Endothelial cell of umbilical vein (primary cell): ENCODE measurements at regions not wholly inside any gene's neighbourhood (a gene's known extent, or its start where the extent isn't known, plus 50 kb on each side); places are given as distances from the start of the nearest gene placed in this dataset.

Experiments used
- BruUV-seq: library from RNA; stranded (reverse); fragments of 400-500 nt; replicated peaks from 2 replicates; lab custom pipeline; 2021; lab: Mats Ljungman, UMichigan
- CTCF ChIA-PET: fragments of 300-600, 350-600 bp; sonication (Branson Sonifier 250); formaldehyde crosslinking; loops from one replicate; lab custom pipeline; 2021; ENCODE audit warnings: antibody characterized with exemption, inconsistent platforms; lab: Charles Lee
- POLR2A ChIA-PET: fragments of 300-600, 350-600 bp; sonication (Branson Sonifier 250); formaldehyde crosslinking; loops from one replicate; lab custom pipeline; 2021; ENCODE audit warnings: antibody characterized with exemption, inconsistent platforms; lab: Charles Lee
- DNase-seq: peaks from one replicate; pipeline ENCODE4 v3.0.0-alpha.2; 2011; ENCODE audit warnings: low read depth, low spot score
- FAIRE-seq: peaks from 2 replicates; lab custom pipeline; 2011; peaks lifted over from hg19 to GRCh38; lab: Jason Lieb, UNC
- H2AFZ ChIP-seq: 2 replicates; pipeline ENCODE4 v1.6.0; 2012; ENCODE audit warnings: low read depth, low read length, control low read depth, inconsistent platforms
- H3K27ac ChIP-seq: 2 replicates; pipeline ENCODE4 v1.5.1; 2011; ENCODE audit warnings: low read depth, mild to moderate bottlenecking, control low read depth, low read length, moderate library complexity; ENCODE audit not compliant: insufficient read depth
- H3K27me3 ChIP-seq, 2 experiments: 2 replicates each; pipeline versions ENCODE4 v1.6.0 to v1.6.1; 2011; ENCODE audit warnings: low read length in 2 of 2, mixed read lengths in 1 of 2; ENCODE audit not compliant: control insufficient read depth in 2 of 2, insufficient read depth in 2 of 2
- H3K36me3 ChIP-seq, 2 experiments: 2 replicates in 1 of 2; 3 replicates in 1 of 2; pipeline ENCODE4 v1.5.1; 2011; ENCODE audit warnings: low read length in 2 of 2, mild to moderate bottlenecking in 1 of 2, moderate library complexity in 1 of 2; ENCODE audit not compliant: control insufficient read depth in 2 of 2, insufficient read depth in 2 of 2; ENCODE audit errors: extremely low read depth in 1 of 2
- H3K4me1 ChIP-seq: 3 replicates; pipeline ENCODE4 v1.5.1; 2011; ENCODE audit warnings: mild to moderate bottlenecking, low read length; ENCODE audit not compliant: control insufficient read depth, insufficient read depth; ENCODE audit errors: extremely low read depth
- H3K4me2 ChIP-seq: 2 replicates; pipeline ENCODE4 v1.6.1; 2011; ENCODE audit warnings: low read length, control low read depth, mixed read lengths; ENCODE audit not compliant: insufficient read depth
- H3K4me3 ChIP-seq, 3 experiments: fragments of 200-600 bp in 1 of 3; sonication (generic), shearing (Covaris generic) in 1 of 3; replicated peaks in 1 of 3; 2 replicates each; pipeline ENCODE4 v1.5.1; 2011 to 2016; ENCODE audit warnings: control low read depth in 3 of 3, low read length in 3 of 3, mild to moderate bottlenecking in 2 of 3, inconsistent platforms in 1 of 3, low read depth in 1 of 3, moderate library complexity in 1 of 3; ENCODE audit not compliant: insufficient read depth in 1 of 3
- H3K79me2 ChIP-seq: 2 replicates; pipeline ENCODE4 v1.6.0; 2012; ENCODE audit warnings: low read length, inconsistent platforms; ENCODE audit not compliant: control insufficient read depth, insufficient read depth
- H3K9ac ChIP-seq: replicated peaks from 2 replicates; pipeline ENCODE3; 2011; ENCODE audit warnings: low read length, control low read depth; ENCODE audit not compliant: insufficient read depth; ENCODE audit errors: extremely low read depth
- H3K9me1 ChIP-seq: replicated peaks from 3 replicates; pipeline ENCODE4 v1.6.0; 2011; ENCODE audit warnings: mild to moderate bottlenecking, low read length; ENCODE audit not compliant: control insufficient read depth, insufficient read depth; ENCODE audit errors: extremely low read depth
- H3K9me3 ChIP-seq: replicated peaks from 2 replicates; pipeline ENCODE4 v1.5.1; 2012; ENCODE audit warnings: low read length, inconsistent platforms; ENCODE audit not compliant: control insufficient read depth, insufficient read depth
- H4K20me1 ChIP-seq: replicated peaks from 2 replicates; pipeline ENCODE3; 2011; ENCODE audit warnings: mild to moderate bottlenecking, low read length; ENCODE audit not compliant: control insufficient read depth, insufficient read depth; ENCODE audit errors: extremely low read depth
- CTCF ChIP-seq, 2 donors: IDR thresholded peaks; 1 replicate in 1 of 2; 2 replicates in 1 of 2; pipeline ENCODE4 v1.5.1; 2011; ENCODE audit warnings: low read length in 2 of 2, mild to moderate bottlenecking in 2 of 2, moderate library complexity in 2 of 2, control low read depth in 1 of 2, inconsistent platforms in 1 of 2, low read depth in 1 of 2; ENCODE audit not compliant: insufficient read depth in 1 of 2; ENCODE audit errors: extremely low read depth in 1 of 2
- EZH2 ChIP-seq: IDR thresholded peaks from 2 replicates; pipeline ENCODE4 v1.6.1; 2012; ENCODE audit warnings: borderline replicate concordance, low read depth, mild to moderate bottlenecking, moderate library complexity, low read length, inconsistent platforms; ENCODE audit not compliant: severe bottlenecking
- FOS ChIP-seq: IDR thresholded peaks from 2 replicates; pipeline ENCODE4 v1.6.1; 2011; ENCODE audit warnings: mild to moderate bottlenecking, low read length, moderate library complexity, borderline replicate concordance; ENCODE audit not compliant: insufficient read depth
- GATA2 ChIP-seq: IDR thresholded peaks from 2 replicates; pipeline ENCODE4 v1.7.0; 2011; ENCODE audit warnings: low read depth, mild to moderate bottlenecking, moderate library complexity, mixed read lengths, low read length; ENCODE audit not compliant: insufficient read length, insufficient read depth
- JUN ChIP-seq: IDR thresholded peaks from 2 replicates; pipeline ENCODE4 v1.6.1; 2011; ENCODE audit warnings: borderline replicate concordance, low read depth; ENCODE audit not compliant: insufficient read length, insufficient read depth
- MAX ChIP-seq: IDR thresholded peaks from 2 replicates; pipeline ENCODE4 v1.6.1; 2011; ENCODE audit not compliant: insufficient read depth, insufficient read length
- MYC ChIP-seq: IDR thresholded peaks from one replicate; pipeline ENCODE4 v1.6.1; 2011; ENCODE audit warnings: mild to moderate bottlenecking, low read depth, low read length
- POLR2A ChIP-seq: IDR thresholded peaks from 2 replicates; pipeline ENCODE4 v1.6.1; 2012; ENCODE audit warnings: low read depth, mild to moderate bottlenecking, control low read depth, low read length
- POLR2AphosphoS5 ChIP-seq: IDR thresholded peaks from 2 replicates; pipeline ENCODE4 v1.6.1; 2012; ENCODE audit warnings: low read depth, mild to moderate bottlenecking, control low read depth, low read length, moderate library complexity; ENCODE audit not compliant: insufficient read depth
- dilution Hi-C: fragments of 300-500 bp; cut with MboI; formaldehyde crosslinking; loops from one replicate; pipeline ENCODE4 v1.15.0; 2019; ENCODE audit warnings: low sequenced_read_pairs; ENCODE audit not compliant: extremely low pct_ligation_motif_present
- intact Hi-C: fragments of 100-400 bp; cut with micrococcal nuclease; formaldehyde crosslinking; loops from one replicate; pipeline ENCODE4 v1.10.0; 2022

- Histone ChIP-seq H3K9me3 (no peaks in the 10 kb centered on the region), H3K9ac (no peak overlapping the region), H3K4me1 (no peaks in the 10 kb centered on the region), H3K27me3 (peaks cover 2 to 12% of the 10 kb centered on the region in 2 experiments), H3K4me2 (no peak overlapping the region), H4K20me1 (no peaks in the 10 kb centered on the region), H3K9me1 (no peaks in the 10 kb centered on the region), H3K79me2 (no peaks in the 10 kb centered on the region), H3K36me3 (no peaks in the 10 kb centered on the region), H2AFZ (no peak overlapping the region), H3K4me3 (no peak overlapping the region), H3K27ac (no peak overlapping the region)
- TF ChIP-seq CTCF (IDR thresholded peaks at IDR 0.05; ENCODE audit: extremely low read depth in 1 of 2, insufficient read depth in 1 of 2, low read depth in 1 of 2, low read length in 2 of 2) (no peak), JUN (no peak), MYC (no peak), EZH2 (no peak), FOS (no peak), GATA2 (no peak), POLR2AphosphoS5 (no peak), POLR2A (no peak), MAX (no peak)
- dilution Hi-C loops = no loop called here
- BruUV-seq = no TSS peak
- no peak for DNase-seq
- CTCF ChIA-PET = interaction anchor here (0.8 to 1.5 kb wide), 2 partner anchors 40 to 630 kb away, joined by 3 read pairs; no protein-coding TSS in a partner anchor
- POLR2A ChIA-PET = no interaction called here
- intact Hi-C loops = no loop called here
- no peak for FAIRE-seq
These were observed 53.3 kb upstream of the MSI2 start for GRCh38 chr17:57203040-57203439.
